ENCODE measurements at regions not wholly inside any gene's neighbourhood (a gene's known extent, or its start where the extent isn't known, plus 50 kb on each side); places are given as distances from the start of the nearest gene placed in this dataset.

DNA sequence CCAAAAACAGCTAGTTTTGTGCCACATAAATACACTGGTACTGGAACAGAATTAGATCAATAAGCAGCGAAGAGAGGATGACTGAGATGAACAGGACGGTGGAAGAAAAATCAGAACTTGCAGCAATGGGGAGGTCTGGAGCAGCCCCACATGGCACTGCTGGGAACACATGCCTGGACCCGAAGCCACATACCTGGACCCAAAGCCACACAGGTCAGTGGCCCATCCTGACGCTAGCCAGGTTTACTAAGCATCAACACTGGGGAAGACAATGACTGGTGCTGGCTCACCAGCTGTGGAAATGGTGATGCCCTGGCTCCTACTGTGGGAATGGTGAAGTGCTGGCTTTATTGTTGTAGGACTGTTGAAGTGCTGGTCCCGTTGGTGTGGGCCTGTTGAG, 139.7 kb upstream of the IRX4 start:
- H2AFZ ChIP-seq (ENCODE audit: low read depth, low read length): no peak overlapping the region
- no peaks in the 10 kb centered on the region for H4K20me1 ChIP-seq (ENCODE audit: insufficient read depth, low read length)
- H3K79me2 ChIP-seq (ENCODE audit: insufficient read depth, low read length): no peaks in the 10 kb centered on the region
- TF ChIP-seq EZH2 (IDR thresholded peaks at IDR 0.05; ENCODE audit: borderline replicate concordance, low read depth, low read length, severe bottlenecking): no peak
- TF ChIP-seq, protein P1, sequence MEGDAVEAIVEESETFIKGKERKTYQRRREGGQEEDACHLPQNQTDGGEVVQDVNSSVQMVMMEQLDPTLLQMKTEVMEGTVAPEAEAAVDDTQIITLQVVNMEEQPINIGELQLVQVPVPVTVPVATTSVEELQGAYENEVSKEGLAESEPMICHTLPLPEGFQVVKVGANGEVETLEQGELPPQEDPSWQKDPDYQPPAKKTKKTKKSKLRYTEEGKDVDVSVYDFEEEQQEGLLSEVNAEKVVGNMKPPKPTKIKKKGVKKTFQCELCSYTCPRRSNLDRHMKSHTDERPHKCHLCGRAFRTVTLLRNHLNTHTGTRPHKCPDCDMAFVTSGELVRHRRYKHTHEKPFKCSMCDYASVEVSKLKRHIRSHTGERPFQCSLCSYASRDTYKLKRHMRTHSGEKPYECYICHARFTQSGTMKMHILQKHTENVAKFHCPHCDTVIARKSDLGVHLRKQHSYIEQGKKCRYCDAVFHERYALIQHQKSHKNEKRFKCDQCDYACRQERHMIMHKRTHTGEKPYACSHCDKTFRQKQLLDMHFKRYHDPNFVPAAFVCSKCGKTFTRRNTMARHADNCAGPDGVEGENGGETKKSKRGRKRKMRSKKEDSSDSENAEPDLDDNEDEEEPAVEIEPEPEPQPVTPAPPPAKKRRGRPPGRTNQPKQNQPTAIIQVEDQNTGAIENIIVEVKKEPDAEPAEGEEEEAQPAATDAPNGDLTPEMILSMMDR (IDR thresholded peaks at IDR 0.05; ENCODE audit: borderline replicate concordance, extremely low read depth, low read length, poor library complexity, severe bottlenecking): no peak
- H3K27me3 ChIP-seq (ENCODE audit: insufficient read depth, low read length, poor library complexity): peaks cover 18% of the 10 kb centered on the region
- no peak overlapping the region for H3K4me3 ChIP-seq (ENCODE audit: low read depth in 1 of 2, low read length in 2 of 2)
- no peaks in the 10 kb centered on the region for H3K36me3 ChIP-seq (ENCODE audit: insufficient read depth, low read length)
- H3K9ac ChIP-seq (ENCODE audit: low read depth, low read length): no peak overlapping the region
- no peak overlapping the region for H3K4me2 ChIP-seq (ENCODE audit: insufficient read depth, low read length)
- ATAC-seq (ENCODE audit: insufficient read depth, low read depth) (no peak), DNase-seq (no peak)
- H3K27ac ChIP-seq (ENCODE audit: low read length): no peak overlapping the region
- no peaks in the 10 kb centered on the region for H3K9me3 ChIP-seq (ENCODE audit: insufficient read depth, low read length, severe bottlenecking)
- H3K4me1 ChIP-seq (ENCODE audit: insufficient read depth, low read length): no peaks in the 10 kb centered on the region

DNA sequence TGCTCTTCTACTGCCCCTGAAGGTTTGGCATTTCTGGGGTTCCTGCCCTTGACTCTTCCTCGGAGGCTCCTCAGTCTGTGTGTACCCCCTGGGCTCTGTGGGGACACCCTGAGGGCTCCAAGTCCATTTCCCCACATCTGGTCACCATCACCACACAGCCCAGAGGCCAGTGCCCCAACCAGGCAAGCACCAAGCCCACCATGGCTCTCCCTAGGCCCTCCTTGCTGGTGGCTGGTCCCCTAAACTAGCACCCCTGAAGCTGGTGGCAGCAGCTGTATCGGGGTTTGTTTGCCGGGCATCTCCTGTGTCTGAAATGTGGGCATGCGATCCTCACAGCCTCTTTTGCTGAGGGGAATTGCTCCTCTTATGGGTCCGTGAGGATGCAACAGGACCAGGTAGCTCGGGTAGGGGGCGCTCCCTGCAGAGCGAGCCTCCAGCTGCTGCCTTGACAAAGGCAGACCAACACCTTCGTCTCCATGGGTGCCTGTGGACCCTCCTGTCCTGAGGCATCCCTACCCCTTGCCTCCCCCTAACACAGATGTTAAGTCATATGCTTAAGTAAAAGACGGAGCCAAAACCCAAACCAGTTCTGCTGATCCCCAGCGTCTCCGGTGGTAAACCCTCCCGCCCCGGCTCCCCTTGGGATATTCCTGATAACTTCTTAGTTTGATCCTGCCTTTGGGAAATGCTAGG, 138.9 kb upstream of the IRX4 start:
- Histone ChIP-seq H3K27me3 (ENCODE audit: insufficient read depth, low read length, poor library complexity) (peaks cover 18% of the 10 kb centered on the region), H3K36me3 (ENCODE audit: insufficient read depth, low read length) (no peaks in the 10 kb centered on the region)
- DNase-seq: no peak

DNA sequence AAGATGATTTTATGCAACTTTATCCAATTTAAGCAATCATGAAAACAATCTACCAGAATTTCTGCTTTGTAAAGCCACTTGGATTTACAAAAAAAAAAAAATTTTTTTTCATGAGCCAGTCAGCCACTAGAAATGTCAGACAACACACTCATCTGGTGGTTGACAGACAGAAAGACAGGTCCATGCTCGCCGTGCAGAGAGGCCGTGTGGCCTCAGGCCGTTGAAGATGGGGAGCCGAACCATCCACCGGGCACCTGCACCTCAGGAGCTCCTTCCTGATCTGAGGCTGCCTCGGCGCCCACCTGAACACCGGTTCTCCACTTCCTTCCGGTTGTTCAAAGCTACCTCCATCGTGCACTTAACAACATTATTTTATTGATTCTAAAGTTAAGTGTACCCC, 138.0 kb upstream of the IRX4 start:
- H2AFZ ChIP-seq (ENCODE audit: low read depth, low read length): no peak overlapping the region
- ATAC-seq (ENCODE audit: insufficient read depth, low read depth) (no peak), DNase-seq (no peak)
- no peak overlapping the region for H3K4me3 ChIP-seq (ENCODE audit: low read depth in 1 of 2, low read length in 2 of 2)
- no peaks in the 10 kb centered on the region for H3K79me2 ChIP-seq (ENCODE audit: insufficient read depth, low read length)
- peaks cover 18% of the 10 kb centered on the region for H3K27me3 ChIP-seq (ENCODE audit: insufficient read depth, low read length, poor library complexity)
- no peaks in the 10 kb centered on the region for H3K9me3 ChIP-seq (ENCODE audit: insufficient read depth, low read length, severe bottlenecking)
- H4K20me1 ChIP-seq (ENCODE audit: insufficient read depth, low read length): no peaks in the 10 kb centered on the region
- H3K36me3 ChIP-seq (ENCODE audit: insufficient read depth, low read length): no peaks in the 10 kb centered on the region
- H3K27ac ChIP-seq (ENCODE audit: low read length): no peak overlapping the region
- TF ChIP-seq, protein P1 (IDR thresholded peaks at IDR 0.05; ENCODE audit: borderline replicate concordance, extremely low read depth, low read length, poor library complexity, severe bottlenecking): no peak
- TF ChIP-seq EZH2 (IDR thresholded peaks at IDR 0.05; ENCODE audit: borderline replicate concordance, low read depth, low read length, severe bottlenecking): no peak
- H3K4me2 ChIP-seq (ENCODE audit: insufficient read depth, low read length): no peak overlapping the region
- H3K4me1 ChIP-seq (ENCODE audit: insufficient read depth, low read length): no peaks in the 10 kb centered on the region
- H3K9ac ChIP-seq (ENCODE audit: low read depth, low read length): no peak overlapping the region

More for the DNA sequence above, 138.9 kb upstream of the IRX4 start:
- TF ChIP-seq, protein P1 (IDR thresholded peaks at IDR 0.05; ENCODE audit: borderline replicate concordance, extremely low read depth, low read length, poor library complexity, severe bottlenecking): no peak
- no peak for TF ChIP-seq EZH2 (IDR thresholded peaks at IDR 0.05; ENCODE audit: borderline replicate concordance, low read depth, low read length, severe bottlenecking)
- Histone ChIP-seq H3K9ac (ENCODE audit: low read depth, low read length) (no peak overlapping the region), H2AFZ (ENCODE audit: low read depth, low read length) (no peak overlapping the region), H3K4me3 (ENCODE audit: low read depth in 1 of 2, low read length in 2 of 2) (no peak overlapping the region), H3K79me2 (ENCODE audit: insufficient read depth, low read length) (no peaks in the 10 kb centered on the region), H4K20me1 (ENCODE audit: insufficient read depth, low read length) (no peaks in the 10 kb centered on the region), H3K4me1 (ENCODE audit: insufficient read depth, low read length) (no peaks in the 10 kb centered on the region), H3K4me2 (ENCODE audit: insufficient read depth, low read length) (no peak overlapping the region), H3K9me3 (ENCODE audit: insufficient read depth, low read length, severe bottlenecking) (no peaks in the 10 kb centered on the region), H3K27ac (ENCODE audit: low read length) (no peak overlapping the region)
- no peak for ATAC-seq (ENCODE audit: insufficient read depth, low read depth)

All from DND-41 (cell line).